ENCODE measurements at regions not wholly inside any gene's neighbourhood (a gene's known extent, or its start where the extent isn't known, plus 50 kb on each side); places are given as distances from the start of the nearest gene placed in this dataset.

DNA sequence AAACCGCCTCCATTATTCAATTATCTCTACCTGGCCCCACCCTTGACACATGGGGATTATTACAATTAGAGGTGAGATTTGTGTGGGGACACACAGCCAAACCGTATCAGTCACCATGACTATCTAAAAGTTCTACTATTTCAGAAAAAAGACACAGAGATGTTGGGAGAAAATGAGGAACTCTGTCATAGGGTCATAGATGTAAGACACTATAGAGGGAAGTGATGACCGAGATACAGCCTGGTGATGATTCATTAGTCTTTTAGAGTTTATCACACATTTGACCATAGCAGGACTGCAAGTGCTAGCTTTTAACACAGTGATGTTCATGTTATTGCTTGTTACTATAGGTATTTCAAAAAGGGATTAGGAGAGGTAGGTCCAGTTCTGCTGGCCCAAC, 357.0 kb upstream of the AADAT start:
- TF ChIP-seq, protein P1, sequence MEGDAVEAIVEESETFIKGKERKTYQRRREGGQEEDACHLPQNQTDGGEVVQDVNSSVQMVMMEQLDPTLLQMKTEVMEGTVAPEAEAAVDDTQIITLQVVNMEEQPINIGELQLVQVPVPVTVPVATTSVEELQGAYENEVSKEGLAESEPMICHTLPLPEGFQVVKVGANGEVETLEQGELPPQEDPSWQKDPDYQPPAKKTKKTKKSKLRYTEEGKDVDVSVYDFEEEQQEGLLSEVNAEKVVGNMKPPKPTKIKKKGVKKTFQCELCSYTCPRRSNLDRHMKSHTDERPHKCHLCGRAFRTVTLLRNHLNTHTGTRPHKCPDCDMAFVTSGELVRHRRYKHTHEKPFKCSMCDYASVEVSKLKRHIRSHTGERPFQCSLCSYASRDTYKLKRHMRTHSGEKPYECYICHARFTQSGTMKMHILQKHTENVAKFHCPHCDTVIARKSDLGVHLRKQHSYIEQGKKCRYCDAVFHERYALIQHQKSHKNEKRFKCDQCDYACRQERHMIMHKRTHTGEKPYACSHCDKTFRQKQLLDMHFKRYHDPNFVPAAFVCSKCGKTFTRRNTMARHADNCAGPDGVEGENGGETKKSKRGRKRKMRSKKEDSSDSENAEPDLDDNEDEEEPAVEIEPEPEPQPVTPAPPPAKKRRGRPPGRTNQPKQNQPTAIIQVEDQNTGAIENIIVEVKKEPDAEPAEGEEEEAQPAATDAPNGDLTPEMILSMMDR (conservative IDR thresholded peaks at IDR 0.05; ENCODE audit: low read depth, low read length): no peak
- TF ChIP-seq EZH2 (IDR thresholded peaks at IDR 0.05; ENCODE audit: low read length, unreplicated experiment) (no peak), EZH2phosphoT487 (IDR thresholded peaks at IDR 0.05; ENCODE audit: borderline replicate concordance, low read length) (no peak)
